ENCODE measurements at regions not wholly inside any gene's neighbourhood (a gene's known extent, or its start where the extent isn't known, plus 50 kb on each side); places are given as distances from the start of the nearest gene placed in this dataset.

GRCh38 chr9:79812099-79812498 is 240.3 kb downstream of the TLE4 start:
- TF ChIP-seq RFX5 (IDR thresholded peaks at IDR 0.05; ENCODE audit: borderline replicate concordance, low read depth, low read length) (no peak), CTCF (IDR thresholded peaks at IDR 0.05; ENCODE audit: control extremely low read depth in 1 of 3, insufficient read depth in 1 of 3, low read depth in 1 of 3, low read length in 3 of 3) (no peak), CHD1 (IDR thresholded peaks at IDR 0.05; ENCODE audit: low read depth, low read length) (no peak), POU5F1 (IDR thresholded peaks at IDR 0.05; ENCODE audit: low read depth, low read length) (no peak), NRF1 (IDR thresholded peaks at IDR 0.05; ENCODE audit: low read depth, low read length) (no peak), RAD21 (IDR thresholded peaks at IDR 0.05 in 1 of 2, conservative IDR thresholded peaks at IDR 0.05 in 1 of 2; ENCODE audit: low read depth in 2 of 2, low read length in 2 of 2) (no peak), CREB1 (IDR thresholded peaks at IDR 0.05) (no peak), TBP (IDR thresholded peaks at IDR 0.05; ENCODE audit: low read depth, low read length) (no peak), GTF2F1 (IDR thresholded peaks at IDR 0.05; ENCODE audit: borderline replicate concordance, low read depth, low read length) (no peak), ATF2 (IDR thresholded peaks at IDR 0.05; ENCODE audit: low read length) (no peak), RBBP5 (IDR thresholded peaks at IDR 0.05; ENCODE audit: borderline replicate concordance, low read depth, low read length) (no peak)
